Ureter (tissue), 1 donor: ENCODE measurements at regions not wholly inside any gene's neighbourhood (a gene's known extent, or its start where the extent isn't known, plus 50 kb on each side); places are given as distances from the start of the nearest gene placed in this dataset.
"Not testable (repeated sequence)": the region's sequence is repeated elsewhere in the genome, so short reads cannot be mapped to it uniquely, and the experiment has no call there.

Experiments
- DNase-seq: peaks from one replicate; pipeline ENCODE4 v3.0.0-alpha.2; 2020; ENCODE audit warnings: low spot score
- donor health status: DM: yes; HTN: yes; CAD: no.

DNA sequence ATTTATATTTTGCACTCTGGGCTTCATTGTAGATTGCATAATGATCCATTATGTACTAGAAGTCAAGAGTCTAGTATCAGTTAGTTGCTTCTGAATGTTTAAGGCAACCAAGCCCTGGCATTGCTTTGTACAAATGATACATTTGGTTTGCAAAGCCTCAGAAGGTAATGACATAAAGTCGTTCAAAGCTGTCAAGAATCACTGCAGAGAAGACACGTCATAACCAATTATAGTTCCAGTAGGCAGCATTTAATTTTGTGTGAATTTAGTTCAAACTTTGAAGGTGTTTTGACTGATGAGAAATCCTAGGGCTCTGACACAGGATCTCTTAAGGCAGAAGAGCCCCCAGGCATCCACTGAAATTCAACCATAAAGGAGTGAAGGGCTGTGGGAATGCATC is 163.0 kb upstream of the KRR1 start:
- no peak for DNase-seq

DNA sequence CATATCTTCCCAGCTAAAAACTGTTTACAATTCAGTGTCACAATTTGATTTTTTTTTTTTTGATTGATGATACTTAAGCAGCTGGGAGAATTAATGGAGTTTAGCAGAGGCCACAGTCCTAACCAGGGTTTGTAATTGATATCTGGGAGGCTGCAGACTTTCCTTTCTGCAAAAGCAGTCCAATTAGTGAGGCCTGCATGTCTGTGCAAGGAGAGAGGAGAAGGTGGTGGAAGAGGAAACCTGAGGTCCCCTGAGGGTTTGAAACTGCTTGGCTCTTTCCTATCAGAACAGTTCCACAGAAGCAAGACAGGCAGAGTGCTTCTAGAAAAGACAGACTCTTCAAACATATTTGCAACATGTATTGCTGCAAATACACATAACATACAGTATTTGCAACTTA is 160.8 kb upstream of the KRR1 start:
- no peak for DNase-seq

GRCh38 chr12:75670216-75670615 is 158.8 kb upstream of the KRR1 start:
- no peak for DNase-seq

- DNase-seq: no peak
Observed at GRCh38 chr12:75666939-75667334, 155.5 kb upstream of the KRR1 start.

DNA sequence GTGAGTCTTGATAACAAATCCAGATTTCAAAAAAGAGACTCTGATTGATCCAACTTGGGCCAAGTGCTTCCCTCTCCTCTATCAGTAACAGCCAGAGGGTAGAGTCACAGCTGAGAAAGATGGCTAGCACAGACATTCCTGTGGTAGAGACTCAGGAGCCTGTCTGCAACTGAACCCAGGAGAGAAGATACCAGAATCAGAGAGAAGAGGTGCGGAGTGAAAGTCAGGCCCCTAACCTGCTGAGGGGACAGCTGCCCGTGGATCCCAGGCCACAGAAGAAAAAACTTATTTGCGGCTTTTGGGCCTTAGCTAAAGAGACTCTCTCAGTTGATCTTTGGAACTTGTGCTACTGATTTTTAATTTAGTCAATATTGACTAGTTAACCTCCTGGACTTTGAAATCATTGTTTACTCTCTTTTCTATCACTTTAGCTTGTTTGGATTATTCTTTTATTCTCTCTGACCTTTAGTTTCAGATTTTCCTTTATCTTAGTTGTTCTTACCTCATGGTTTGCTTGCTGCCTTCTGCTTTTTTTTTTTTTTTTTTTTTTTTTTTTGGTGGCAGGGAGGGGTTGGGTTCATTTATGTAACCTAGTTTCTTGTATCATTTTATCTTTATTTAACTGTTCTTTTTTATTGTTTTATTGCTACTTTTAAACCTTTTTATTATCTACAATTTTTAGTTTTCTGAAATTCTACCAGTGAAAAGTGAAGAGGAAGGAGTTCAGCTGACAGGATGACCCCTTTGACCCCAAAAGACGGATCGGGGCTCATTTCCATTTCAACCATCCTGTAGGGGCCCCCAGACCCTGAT is 154.9 kb upstream of the KRR1 start:
- DNase-seq: no peak

GRCh38 chr12:75665216-75665615 is 153.8 kb upstream of the KRR1 start:
- DNase-seq: no peak

DNA sequence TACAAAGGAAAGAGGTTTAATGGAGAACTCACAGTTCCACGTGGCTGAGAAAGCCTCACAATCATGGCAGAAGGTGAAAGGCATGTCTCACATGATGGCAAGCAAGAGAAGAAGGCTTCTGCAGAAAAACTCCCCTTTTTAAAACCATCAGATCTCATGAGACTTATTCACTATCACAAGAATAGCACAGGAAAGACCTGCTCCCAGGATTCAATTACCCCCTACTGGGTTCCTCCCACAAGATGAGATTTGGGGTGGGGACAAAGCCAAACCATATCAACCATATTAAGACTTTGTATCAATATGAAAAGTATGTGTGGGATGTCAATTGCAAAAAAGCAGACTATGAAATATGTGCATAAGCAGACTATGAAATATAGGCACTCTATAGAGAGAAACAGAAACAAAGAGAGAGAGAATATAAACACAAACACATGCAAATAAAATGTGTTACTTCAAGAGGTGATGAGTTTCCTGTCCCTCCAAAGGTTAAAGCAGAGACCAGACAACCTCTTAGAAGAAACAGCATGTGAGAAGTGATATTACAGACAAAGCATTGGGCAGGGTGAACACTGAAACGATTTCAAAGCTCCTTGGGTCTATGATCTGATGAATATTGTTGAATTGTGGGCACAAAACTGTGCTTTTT is 151.2 kb upstream of the KRR1 start:
- no peak for DNase-seq

GRCh38 chr12:75661908-75662307 is 150.5 kb upstream of the KRR1 start:
- no peak for DNase-seq

- no peak for DNase-seq
Observed at GRCh38 chr12:75660805-75661404, 149.5 kb upstream of the KRR1 start.

- DNase-seq: no peak
Observed at GRCh38 chr12:75660107-75660530, 148.7 kb upstream of the KRR1 start.

GRCh38 chr12:75658901-75659823 is 147.8 kb upstream of the KRR1 start:
- no peak for DNase-seq

DNA sequence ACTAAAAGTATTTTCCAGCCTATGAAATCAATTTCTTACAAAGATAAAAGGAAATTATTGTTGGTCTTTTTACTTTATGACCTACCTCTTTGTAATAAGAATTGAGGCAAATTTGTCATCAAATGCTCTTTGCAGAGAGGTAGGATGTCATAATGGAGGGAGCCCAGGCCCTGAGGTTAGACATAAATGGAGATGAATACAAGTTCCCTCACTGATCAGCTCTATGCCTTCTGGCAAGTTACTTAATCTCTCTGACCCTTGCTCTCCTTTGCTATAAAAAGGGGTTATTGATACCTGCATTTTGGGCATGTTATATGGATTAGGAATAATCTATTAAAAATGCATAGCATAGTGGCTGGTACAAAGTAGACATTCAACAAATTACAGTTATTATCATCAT is 146.9 kb upstream of the KRR1 start:
- no peak for DNase-seq

- no peak for DNase-seq
Observed at GRCh38 chr12:75657831-75658230, 146.4 kb upstream of the KRR1 start.

DNA sequence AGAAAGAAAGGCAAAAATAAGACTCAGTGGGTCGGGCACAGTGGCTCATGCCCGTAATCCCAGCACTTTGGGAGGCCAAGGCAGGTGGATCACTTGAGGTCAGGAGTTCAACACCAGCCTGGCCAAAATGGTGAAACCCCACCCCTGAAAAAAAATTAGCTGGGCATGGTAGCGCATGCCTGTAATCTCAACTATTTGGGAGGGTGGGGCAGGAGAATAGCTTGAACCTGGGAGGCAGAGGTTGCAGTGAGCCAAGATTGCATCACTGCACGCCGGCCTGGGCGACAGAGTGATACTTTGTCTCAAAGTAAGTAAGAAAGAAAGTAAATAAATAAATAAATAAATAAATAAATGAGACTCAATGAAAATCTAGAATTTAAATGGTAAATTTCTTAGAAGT is 145.9 kb upstream of the KRR1 start:
- DNase-seq: not testable (repeated sequence)

GRCh38 chr12:75656648-75657047 is 145.2 kb upstream of the KRR1 start:
- DNase-seq: no peak

DNA sequence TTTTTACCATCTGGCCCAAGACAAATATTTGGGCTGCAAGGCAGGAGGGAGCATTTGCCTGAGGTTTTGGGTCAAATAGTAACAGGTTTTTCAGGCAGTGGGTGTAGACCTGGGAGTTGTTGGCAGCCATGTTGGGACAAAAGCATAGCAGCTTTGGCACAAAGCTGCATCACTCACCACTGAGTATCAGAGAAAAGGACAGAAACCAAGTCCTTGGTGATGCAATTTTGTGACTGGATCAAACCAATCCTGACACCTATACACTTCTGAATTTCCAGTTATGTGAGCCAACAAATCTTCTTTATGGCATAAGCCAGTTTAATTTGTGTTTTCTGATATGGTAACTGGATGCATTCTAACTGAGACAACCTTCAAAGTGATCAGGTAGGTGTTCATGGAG is 144.8 kb upstream of the KRR1 start:
- DNase-seq: no peak

GRCh38 chr12:75655315-75655806 is 144.0 kb upstream of the KRR1 start:
- no peak for DNase-seq

GRCh38 chr12:75651342-75651695 is 139.9 kb upstream of the KRR1 start:
- DNase-seq: no peak

DNA sequence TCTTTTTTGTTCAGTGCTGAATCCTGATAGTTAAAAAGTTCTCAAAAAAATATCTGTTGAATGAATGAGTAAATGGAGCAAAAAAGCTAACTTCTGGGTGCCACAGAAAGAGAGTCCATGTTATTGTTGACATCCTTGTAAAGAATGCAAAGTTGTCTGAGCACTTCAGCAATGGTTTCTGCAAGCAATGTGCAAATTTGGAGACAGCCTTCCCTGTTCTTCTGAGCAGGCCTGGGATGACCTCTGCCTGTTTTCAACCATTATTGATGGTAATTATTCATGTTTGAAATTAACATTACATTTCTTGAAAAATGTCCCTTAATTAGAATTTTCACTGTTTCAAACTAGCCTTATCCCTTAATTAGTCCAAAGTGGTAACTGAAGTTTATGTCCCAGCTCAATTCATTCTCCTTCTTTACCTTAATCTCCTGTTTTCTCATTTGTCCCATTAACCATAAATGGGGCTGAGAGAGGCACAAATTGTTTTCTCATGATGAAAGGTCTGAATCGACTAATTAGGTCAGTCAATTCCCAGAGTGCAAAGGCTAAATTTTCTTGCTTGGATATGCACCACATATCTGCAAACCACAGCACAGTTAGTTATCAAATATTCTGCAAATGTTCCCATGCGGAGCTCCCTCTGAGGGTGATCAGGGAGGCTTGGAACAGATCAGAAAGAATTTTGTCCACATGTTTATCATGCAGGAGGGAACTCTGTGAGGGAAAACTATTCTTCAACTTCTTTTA is 139.4 kb upstream of the KRR1 start:
- DNase-seq: no peak

DNA sequence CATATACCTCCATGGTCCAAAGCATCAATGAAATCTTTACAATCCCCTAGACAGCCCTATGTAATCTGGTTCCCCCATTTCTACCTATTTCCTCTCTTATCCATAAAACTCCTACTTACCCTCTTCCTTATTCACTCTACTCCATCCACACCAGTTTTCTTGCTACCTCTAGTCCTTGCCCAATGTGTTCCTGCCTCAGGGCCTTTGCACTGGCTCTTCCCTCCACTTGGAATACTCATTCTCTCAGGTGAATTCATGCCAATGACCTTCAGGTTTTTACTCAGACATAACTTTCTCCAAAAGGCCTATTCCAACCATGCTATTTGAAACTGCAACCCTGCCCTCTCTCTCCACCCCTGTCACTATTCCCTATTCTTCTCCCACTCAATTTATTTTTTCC is 138.7 kb upstream of the KRR1 start:
- DNase-seq: no peak

DNA sequence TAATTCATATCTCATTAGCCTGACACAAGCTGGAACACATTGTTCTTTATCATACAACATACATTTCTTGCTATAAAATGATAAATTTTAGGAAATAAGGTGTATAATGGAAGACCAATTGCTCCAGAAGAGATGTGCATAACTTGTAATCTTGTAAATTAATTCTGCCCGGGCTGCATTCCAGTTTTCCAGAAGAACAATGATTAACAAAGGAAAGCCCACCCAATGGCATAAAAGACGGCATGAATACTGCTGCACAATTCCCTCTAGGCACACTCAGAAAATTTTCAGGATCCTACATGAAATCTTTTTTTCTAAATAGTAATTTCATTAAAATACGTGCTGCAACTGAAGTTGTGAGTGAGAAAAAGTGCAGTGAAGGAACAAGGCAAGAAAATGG is 137.4 kb upstream of the KRR1 start:
- no peak for DNase-seq
